HepG2 (cell line): ENCODE measurements at regions not wholly inside any gene's neighbourhood (a gene's known extent, or its start where the extent isn't known, plus 50 kb on each side); places are given as distances from the start of the nearest gene placed in this dataset.

Experiments
- ATAC-seq: fragments of 200-7000 bp; cut with Tn5 transposase; 3 replicates; pipeline ENCODE4 v1.9.1; 2020; ENCODE audit warnings: mild to moderate bottlenecking, moderate library complexity
- BruUV-seq: library from RNA; stranded (reverse); fragments of 400-500 nt; replicated peaks from 2 replicates; lab custom pipeline; 2021; lab: Mats Ljungman, UMichigan
- CTCF ChIA-PET: fragments of 300-600 bp; formaldehyde crosslinking; extraction: SDS; loops from one replicate; lab custom pipeline; 2021; ENCODE audit warnings: low total read pairs, inconsistent platforms, low intra/inter-chr PET ratio; lab: Yijun Ruan, JAX
- POLR2A ChIA-PET: fragments of 350-600 bp; sonication (Branson Sonifier 250); formaldehyde crosslinking; loops from one replicate; lab custom pipeline; 2020; ENCODE audit warnings: antibody characterized with exemption, inconsistent platforms; lab: Yijun Ruan, JAX
- DNase-seq: peaks from one replicate; pipeline ENCODE4 v3.0.0-alpha.2; 2015; ENCODE audit warnings: low spot score
- FAIRE-seq: peaks from 3 replicates; lab custom pipeline; 2011; peaks lifted over from hg19 to GRCh38; lab: Jason Lieb, UNC
- H2AFZ ChIP-seq: one replicate; pipeline ENCODE4 v1.6.1; 2011; ENCODE audit warnings: low read length, inconsistent platforms
- H3K27ac ChIP-seq: fragments of 300-600 bp; 3 replicates; pipeline ENCODE4 v1.8.0; 2011; ENCODE audit warnings: mixed run types, mild to moderate bottlenecking, mixed read lengths, low read length, inconsistent platforms; ENCODE audit not compliant: insufficient read depth; ENCODE audit errors: extremely low read length
- H3K27me3 ChIP-seq, 2 experiments: fragments of 200-600 bp in 1 of 2; 2 replicates in 1 of 2; 3 replicates in 1 of 2; pipeline versions ENCODE4 v1.6.0 to v1.8.0; 2011; ENCODE audit warnings: low read length in 2 of 2, mild to moderate bottlenecking in 2 of 2, moderate library complexity in 2 of 2, inconsistent platforms in 1 of 2; ENCODE audit not compliant: insufficient read depth in 2 of 2, control insufficient read depth in 1 of 2
- H3K36me3 ChIP-seq, 2 experiments: fragments of 200-600 bp in 1 of 2; replicated peaks in 1 of 2; 2 replicates in 1 of 2; 3 replicates in 1 of 2; pipeline versions ENCODE4 v1.5.1 to v1.8.0; 2011; ENCODE audit warnings: low read length in 2 of 2, inconsistent platforms in 1 of 2; ENCODE audit not compliant: insufficient read depth in 2 of 2, control insufficient read depth in 1 of 2
- H3K4me1 ChIP-seq: 2 replicates; pipeline ENCODE4 v1.5.1; 2012; ENCODE audit warnings: low read length, inconsistent platforms; ENCODE audit not compliant: insufficient read depth
- H3K4me2 ChIP-seq: 2 replicates; pipeline ENCODE4 v1.6.0; 2011; ENCODE audit warnings: low read depth, low read length, inconsistent platforms
- H3K4me3 ChIP-seq, 3 experiments: fragments of 200-600 bp in 1 of 3; sonication (generic), shearing (Covaris generic) in 1 of 3; replicated peaks in 1 of 3; 2 replicates each; pipeline ENCODE4 v1.5.1; 2011 to 2016; ENCODE audit warnings: low read length in 3 of 3, inconsistent platforms in 2 of 3, low read depth in 2 of 3, mild to moderate bottlenecking in 2 of 3, control low read depth in 1 of 3, mixed read lengths in 1 of 3; ENCODE audit not compliant: insufficient read depth in 1 of 3
- H3K79me2 ChIP-seq: one replicate; pipeline ENCODE4 v1.6.1; 2011; ENCODE audit warnings: low read length, inconsistent platforms; ENCODE audit not compliant: insufficient read depth
- H3K9ac ChIP-seq: 2 replicates; pipeline ENCODE4 v1.6.0; 2011; ENCODE audit warnings: mild to moderate bottlenecking, low read depth, low read length, inconsistent platforms; ENCODE audit not compliant: insufficient read depth
- H3K9me3 ChIP-seq: 2 replicates; pipeline ENCODE4 v1.5.1; 2012; ENCODE audit warnings: mild to moderate bottlenecking, low read length
- H4K20me1 ChIP-seq: 2 replicates; pipeline ENCODE4 v1.6.0; 2011; ENCODE audit warnings: inconsistent platforms, mild to moderate bottlenecking, low read length, moderate library complexity; ENCODE audit not compliant: insufficient read depth
- CEBPB ChIP-seq: IDR thresholded peaks from 2 replicates; pipeline ENCODE4 v1.6.1; 2011; ENCODE audit warnings: low read depth, low read length, improper control_type of control experiment, borderline replicate concordance
- JARID2 ChIP-seq: sonication (generic); formaldehyde crosslinking; IDR thresholded peaks from 2 replicates; pipeline ENCODE4 v1.8.1; 2023; ENCODE audit warnings: missing genetic modification reagents, inconsistent platforms; ENCODE audit not compliant: insufficient replicate concordance
- MBNL3 ChIP-seq: fragments of 250-450 bp; sonication (Bioruptor Pico); conservative IDR thresholded peaks from 2 replicates; pipeline ENCODE4 v1.8.0; 2022; ENCODE audit warnings: mild to moderate bottlenecking, inconsistent platforms
- NFATC3 ChIP-seq: sonication (generic); formaldehyde crosslinking; IDR thresholded peaks from 2 replicates; pipeline ENCODE4 v1.5.1; 2020; ENCODE audit warnings: mild to moderate bottlenecking, missing genetic modification reagents
- RFX1 ChIP-seq: fragments of 450-650 bp; IDR thresholded peaks from 2 replicates; pipeline ENCODE4 v1.6.1; 2017
- SIN3A ChIP-seq: IDR thresholded peaks from 2 replicates; pipeline ENCODE4 v1.6.1; 2011; ENCODE audit warnings: low read depth, mild to moderate bottlenecking, control low read depth, low read length, borderline replicate concordance
- ZBTB7B ChIP-seq: sonication (generic); formaldehyde crosslinking; IDR thresholded peaks from 2 replicates; pipeline ENCODE4 v1.4.0; 2020; ENCODE audit warnings: missing genetic modification reagents
- ZNF367 ChIP-seq: sonication (generic); formaldehyde crosslinking; IDR thresholded peaks from 2 replicates; pipeline ENCODE4 v1.4.0; 2020; ENCODE audit warnings: missing genetic modification reagents, borderline replicate concordance
- ZNF709 ChIP-seq: sonication (generic); formaldehyde crosslinking; IDR thresholded peaks from 2 replicates; pipeline ENCODE4 v1.5.0; 2020; ENCODE audit warnings: mild to moderate bottlenecking, missing genetic modification reagents
- WGBS: methylation state at CpG from one replicate; pipeline ENCODE4 v1.1.6; 2017; ENCODE audit warnings: low lambda C conversion rate; 5-methylcytosine and 5-hydroxymethylcytosine counted together
- in situ Hi-C: cut with HindIII; loops from 2 replicates; pipeline ENCODE4 v1.10.0; 2017; ENCODE audit warnings: low pct_unique_long_range_greater_than_20kb; ENCODE audit not compliant: extremely low pct_ligation_motif_present
- intact Hi-C: fragments of 100-400 bp; cut with micrococcal nuclease; formaldehyde crosslinking; loops from one replicate; pipeline ENCODE4 v1.10.0; 2022; ENCODE audit not compliant: unreplicated experiment

GRCh38 chr2:28695245-28695647 is 56.4 kb upstream of the PPP1CB start (continued):
- TF ChIP-seq NFATC3 (CRISPR knock-in tag) (no peak), ZNF367 (CRISPR knock-in tag) (no peak), ZNF709 (CRISPR knock-in tag) (no peak), JARID2 (CRISPR knock-in tag) (no peak), SIN3A (no peak)

DNA sequence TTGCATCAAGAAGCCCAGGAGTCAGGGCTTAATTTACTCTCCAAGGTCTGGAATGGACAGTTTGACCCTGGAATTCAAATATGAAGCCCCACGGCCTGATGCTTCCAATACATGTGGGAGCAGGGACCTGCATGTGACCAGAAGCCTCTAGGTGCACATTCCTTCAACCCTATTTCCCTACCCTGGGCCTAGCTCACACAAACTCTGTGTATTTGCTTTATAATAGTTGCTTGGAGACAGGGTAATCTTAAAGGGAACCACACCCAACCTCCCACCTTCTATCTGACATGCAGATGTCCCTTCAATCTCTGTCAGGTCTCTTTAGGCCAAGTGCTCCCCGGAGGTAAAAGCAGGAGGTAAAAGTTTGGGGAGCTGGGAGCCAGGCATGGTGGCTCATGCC is 55.4 kb upstream of the PPP1CB start:
- Histone ChIP-seq H3K4me2 (no peak overlapping the region), H3K4me3 (no peak overlapping the region), H3K4me1 (peaks cover 37% of the 10 kb centered on the region), H2AFZ (no peak overlapping the region), H3K27me3 (0 out of 5 replicates have a peak, but pooled peaks cover 0 to 3% of the 10 kb centered on the region in 2 experiments)
- in situ Hi-C loops (no loop called here), intact Hi-C loops (no loop called here)
- DNase-seq (peak; percentile 25), ATAC-seq (no peak)
- POLR2A ChIA-PET: interaction anchor here (1.7 kb wide), 1 partner anchor 56 kb away, joined by 5 read pairs; the partner anchor contains the start of gene PPP1CB
- BruUV-seq: no TSS peak
- TF ChIP-seq RFX1 (0 out of 2 replicates have a peak, but pooled peaks have one; percentile 12), MBNL3 (no peak)
- TF ChIP-seq, all 625 proteins: peak for 1
- CTCF ChIA-PET: no interaction called here
- Histone ChIP-seq H3K9ac (no peak overlapping the region), H3K9me3 (no peaks in the 10 kb centered on the region), H3K36me3 (no peaks in the 10 kb centered on the region), H4K20me1 (no peaks in the 10 kb centered on the region), H3K79me2 (no peaks in the 10 kb centered on the region), H3K27ac (no peak overlapping the region)
- no peak for FAIRE-seq
- 31% methylated on average over 2 of the region's 2 CpGs for WGBS

GRCh38 chr2:28697602-28698149 is 54.0 kb upstream of the PPP1CB start:
- in situ Hi-C loops: no loop called here
- TF ChIP-seq ZBTB7B (CRISPR knock-in tag) (no peak), CEBPB (peak; percentile 56; the same call in 1 of the 2 replicates)
- DNase-seq: no peak
- WGBS: 13% methylated on average over 1 of the region's 1 CpG
- no peak for FAIRE-seq
- no peaks in the 10 kb centered on the region for H3K9me3 ChIP-seq
- no peaks in the 10 kb centered on the region for H3K79me2 ChIP-seq
- H3K4me3 ChIP-seq: no peak overlapping the region
- no peak overlapping the region for H3K9ac ChIP-seq
- 0 out of 5 replicates have a peak, but pooled peaks cover 0 to 3% of the 10 kb centered on the region in 2 experiments for H3K27me3 ChIP-seq
- no peak overlapping the region for H3K4me2 ChIP-seq
- no peak overlapping the region for H3K27ac ChIP-seq
- ChIA-PET CTCF (no interaction called here), POLR2A (no interaction called here)
- no peak overlapping the region for H2AFZ ChIP-seq
- intact Hi-C loops: no loop called here
- peaks cover 34% of the 10 kb centered on the region for H3K4me1 ChIP-seq
- no TSS peak for BruUV-seq
- H3K36me3 ChIP-seq: no peaks in the 10 kb centered on the region
- ATAC-seq: no peak
- no peaks in the 10 kb centered on the region for H4K20me1 ChIP-seq
